ENCODE measurements at regions not wholly inside any gene's neighbourhood (a gene's known extent, or its start where the extent isn't known, plus 50 kb on each side); places are given as distances from the start of the nearest gene placed in this dataset.

DNA sequence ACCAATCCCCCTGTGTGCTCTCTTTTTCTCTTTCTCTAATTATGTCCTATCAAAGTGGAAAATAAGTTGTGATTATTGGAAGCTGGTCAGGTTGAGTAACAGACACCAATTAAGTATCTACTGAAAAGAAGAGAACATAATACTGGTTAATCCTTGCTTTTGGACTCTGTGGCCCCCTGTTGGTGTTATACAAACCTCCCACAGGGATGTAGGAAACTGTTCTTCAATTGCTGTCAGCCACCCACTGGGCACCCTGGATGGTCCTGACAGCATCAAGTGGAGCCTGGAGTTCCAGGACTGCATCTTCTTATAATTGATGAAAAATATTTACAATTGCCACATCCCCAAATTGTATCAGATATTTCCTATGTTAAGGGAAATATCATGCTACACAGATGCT, 939.7 kb downstream of the KCNMA1 start:
- TF ChIP-seq, protein P1, sequence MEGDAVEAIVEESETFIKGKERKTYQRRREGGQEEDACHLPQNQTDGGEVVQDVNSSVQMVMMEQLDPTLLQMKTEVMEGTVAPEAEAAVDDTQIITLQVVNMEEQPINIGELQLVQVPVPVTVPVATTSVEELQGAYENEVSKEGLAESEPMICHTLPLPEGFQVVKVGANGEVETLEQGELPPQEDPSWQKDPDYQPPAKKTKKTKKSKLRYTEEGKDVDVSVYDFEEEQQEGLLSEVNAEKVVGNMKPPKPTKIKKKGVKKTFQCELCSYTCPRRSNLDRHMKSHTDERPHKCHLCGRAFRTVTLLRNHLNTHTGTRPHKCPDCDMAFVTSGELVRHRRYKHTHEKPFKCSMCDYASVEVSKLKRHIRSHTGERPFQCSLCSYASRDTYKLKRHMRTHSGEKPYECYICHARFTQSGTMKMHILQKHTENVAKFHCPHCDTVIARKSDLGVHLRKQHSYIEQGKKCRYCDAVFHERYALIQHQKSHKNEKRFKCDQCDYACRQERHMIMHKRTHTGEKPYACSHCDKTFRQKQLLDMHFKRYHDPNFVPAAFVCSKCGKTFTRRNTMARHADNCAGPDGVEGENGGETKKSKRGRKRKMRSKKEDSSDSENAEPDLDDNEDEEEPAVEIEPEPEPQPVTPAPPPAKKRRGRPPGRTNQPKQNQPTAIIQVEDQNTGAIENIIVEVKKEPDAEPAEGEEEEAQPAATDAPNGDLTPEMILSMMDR (IDR thresholded peaks at IDR 0.05): no peak
- no peak for TF ChIP-seq POLR2A (IDR thresholded peaks at IDR 0.05)

Measured in adrenal gland (tissue), 5 donors.